CD4-positive, alpha-beta T cell treated with Interleukin-17A for 1 hour (primary cell): ENCODE measurements at regions not wholly inside any gene's neighbourhood (a gene's known extent, or its start where the extent isn't known, plus 50 kb on each side); places are given as distances from the start of the nearest gene placed in this dataset.
A peak's percentile ranks its signal among the peaks of the same experiment; 100 is the strongest.

Experiments
- DNase-seq: peaks from one replicate; pipeline ENCODE4 v3.0.0-alpha.2; 2020

DNA sequence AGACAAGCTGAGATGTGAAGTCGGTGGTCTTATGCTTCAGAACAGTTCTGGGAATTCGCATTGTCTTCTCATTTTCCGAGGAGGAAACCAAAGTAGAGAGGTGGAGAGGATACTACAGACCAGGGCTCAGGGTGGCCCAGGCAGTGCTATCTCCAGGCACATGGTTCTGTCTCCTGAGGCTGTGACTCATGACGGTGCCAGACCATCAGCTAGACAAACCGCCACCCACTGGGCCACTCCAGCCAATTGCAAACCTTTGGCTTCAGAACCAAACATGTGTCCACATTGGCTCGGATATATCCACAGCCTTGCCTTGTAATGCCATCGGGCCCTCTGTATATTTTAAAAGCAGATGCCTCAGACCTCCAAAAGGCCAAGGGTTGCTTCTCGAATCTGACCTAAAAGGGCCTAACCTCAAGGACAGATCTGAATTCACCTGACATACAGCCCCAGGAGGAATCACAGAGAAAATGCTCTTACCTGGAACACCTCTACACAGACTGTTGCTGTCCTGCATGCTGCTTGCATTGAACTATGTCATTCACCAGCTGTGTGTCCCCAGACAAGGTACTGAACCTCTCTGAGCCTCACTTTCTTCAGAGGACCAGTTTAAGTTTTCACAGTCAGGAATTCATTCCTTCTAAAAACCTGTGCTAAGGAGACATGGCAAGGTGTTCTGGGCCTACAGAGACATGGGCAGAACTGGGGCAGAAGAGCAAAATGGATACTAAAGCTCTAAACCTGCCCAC, 224.9 kb upstream of the JUN start:
- no peak for DNase-seq

DNA sequence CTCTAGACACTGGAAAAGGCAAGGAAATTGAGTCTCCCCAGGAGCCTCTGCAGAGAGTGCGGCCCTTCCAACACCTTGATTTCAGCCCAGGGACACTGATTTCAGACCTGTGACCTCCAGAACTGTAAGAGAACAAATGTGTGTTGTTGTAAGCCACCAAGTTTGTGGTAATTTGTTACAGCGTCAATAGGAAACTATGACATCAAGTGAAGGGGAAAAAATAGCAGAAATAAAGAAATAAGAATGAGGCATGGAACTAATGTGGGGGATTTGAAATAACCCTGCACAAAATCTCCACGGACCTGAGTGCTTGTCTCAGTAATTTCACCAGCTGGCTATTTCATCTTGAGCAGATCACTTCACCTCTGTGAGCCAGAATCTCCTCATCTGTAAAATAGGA, 227.8 kb upstream of the JUN start:
- DNase-seq: no peak

DNA sequence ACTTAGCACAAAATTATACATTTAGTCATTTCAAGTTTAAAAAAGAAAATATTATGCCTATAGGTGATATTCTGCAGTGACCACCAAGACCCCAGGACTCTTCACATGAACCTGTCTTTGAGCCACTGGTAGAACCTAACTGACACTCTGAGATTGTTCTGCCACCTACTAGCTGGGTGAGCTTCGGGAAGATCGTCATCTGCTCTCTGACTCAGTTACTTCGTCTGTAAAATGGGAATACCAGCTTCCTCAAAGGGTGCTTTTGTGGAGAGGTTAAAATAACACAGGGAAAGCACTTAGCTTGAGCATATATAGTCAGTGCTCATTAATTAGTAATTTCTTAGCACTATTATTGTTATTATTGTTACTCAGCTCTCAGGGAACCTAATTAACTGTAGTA, 228.5 kb upstream of the JUN start:
- no peak for DNase-seq

GRCh38 chr1:59013276-59013927, 229.6 kb upstream of the JUN start:
- DNase-seq: no peak

DNA sequence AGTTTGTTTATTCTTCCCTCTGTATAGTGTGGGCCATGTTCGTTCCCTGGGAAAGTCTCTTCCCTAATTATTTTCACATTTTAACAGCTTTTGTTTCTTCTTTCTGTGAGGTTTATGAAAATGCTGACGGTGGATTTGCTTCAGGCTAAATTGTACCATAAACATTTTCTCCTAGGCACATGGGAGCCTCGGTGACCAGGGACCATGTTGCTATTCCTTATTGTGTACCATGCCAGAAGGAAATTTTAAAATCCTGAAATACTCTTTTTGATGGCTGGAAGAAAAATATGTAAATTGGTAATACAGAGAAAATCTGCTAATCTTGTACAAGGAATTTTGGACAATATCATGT, 230.1 kb upstream of the JUN start:
- no peak for DNase-seq

DNA sequence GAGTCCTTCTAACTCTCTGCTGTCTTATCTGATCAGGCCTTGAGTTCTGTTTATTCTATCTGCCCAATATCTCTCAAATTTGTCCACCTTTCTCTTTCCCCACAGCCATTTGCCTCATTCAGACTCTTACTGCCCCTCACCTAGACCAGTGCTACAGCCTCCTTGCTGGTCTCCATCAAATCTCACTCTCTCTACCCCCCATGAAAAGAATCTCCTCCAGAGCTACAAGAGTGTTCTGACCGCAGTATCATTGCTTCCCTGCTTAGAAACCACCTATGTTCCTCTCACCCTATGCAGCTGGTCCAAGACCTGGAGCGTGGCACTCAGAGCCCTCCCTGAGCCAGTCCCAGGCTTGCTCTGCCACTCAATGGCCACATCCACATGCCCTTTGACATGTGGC, 231.0 kb upstream of the JUN start:
- DNase-seq: no peak

DNA sequence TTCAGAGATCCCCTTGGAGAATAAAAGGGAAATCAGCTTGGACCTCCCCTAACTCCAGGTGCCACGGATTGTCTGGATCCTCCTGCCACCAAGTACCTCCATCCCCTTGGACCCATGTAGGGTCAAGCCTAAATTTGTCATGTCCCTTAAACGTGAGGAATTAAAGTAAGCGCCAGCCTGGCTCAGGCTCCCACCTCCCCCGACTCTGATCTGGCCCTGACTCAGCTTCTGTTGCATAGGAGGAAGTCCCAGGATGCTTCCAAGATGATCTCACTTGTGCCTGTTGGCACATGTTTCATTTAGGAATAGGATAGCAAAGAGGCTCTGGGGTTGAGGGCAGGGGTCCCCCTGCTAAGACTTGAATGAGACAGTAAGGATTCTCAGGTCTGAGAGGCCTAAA, 231.9 kb upstream of the JUN start:
- DNase-seq: no peak

GRCh38 chr1:59016390-59016789, 232.5 kb upstream of the JUN start:
- no peak for DNase-seq

DNA sequence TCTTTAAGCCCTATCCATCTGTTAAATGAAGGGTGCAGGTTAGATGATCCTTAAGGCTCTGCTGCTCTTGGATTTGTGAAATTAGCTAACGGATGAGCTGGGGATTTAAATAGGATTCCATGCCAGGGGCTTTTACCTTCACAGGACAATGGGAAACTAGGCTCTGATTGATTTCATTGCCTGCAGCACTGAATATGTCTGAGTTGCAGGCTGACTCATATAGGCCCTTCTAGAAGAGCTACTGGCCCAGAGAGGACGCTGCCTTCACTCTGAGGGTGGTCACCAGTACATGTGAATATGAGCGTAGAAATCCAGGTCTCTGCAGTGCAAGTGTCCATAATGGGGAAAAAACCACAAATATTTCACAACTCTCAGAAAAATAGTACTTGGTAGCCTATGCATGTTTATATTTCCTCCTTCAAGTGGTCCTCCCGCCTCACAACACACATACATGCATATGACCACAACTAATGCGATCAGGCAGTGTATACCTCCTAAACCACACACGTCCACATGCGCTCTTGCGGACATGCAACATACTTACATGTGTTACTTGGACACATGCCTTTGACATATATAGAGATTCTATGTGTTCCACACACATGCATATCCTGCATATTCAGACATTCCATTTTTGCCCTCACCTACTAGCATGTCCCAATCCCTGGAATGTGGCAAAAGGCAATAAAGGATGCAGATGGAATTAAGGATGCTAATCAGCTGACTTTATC, 233.8 kb upstream of the JUN start:
- DNase-seq: no peak

GRCh38 chr1:59018446-59018845, 234.6 kb upstream of the JUN start:
- peak; percentile 5 for DNase-seq

DNA sequence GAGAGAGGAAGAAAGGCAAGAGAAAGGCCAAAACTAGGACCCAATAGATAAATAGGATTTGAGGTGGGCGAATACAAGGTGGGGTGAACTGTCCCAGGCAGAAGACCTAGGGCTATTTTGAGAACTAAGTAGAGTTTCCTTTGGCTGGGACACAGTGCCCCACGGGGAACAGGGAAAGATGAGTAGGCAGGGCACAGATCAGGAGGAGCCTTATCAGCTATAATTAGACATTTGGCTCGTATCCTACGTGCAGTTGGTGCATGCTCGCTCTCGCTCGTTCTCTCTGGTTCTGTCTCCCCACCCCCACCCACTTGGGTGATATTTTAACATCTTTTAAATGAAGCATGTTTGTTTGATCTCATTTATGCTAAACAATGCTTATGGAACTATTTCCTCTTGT, 235.0 kb upstream of the JUN start:
- no peak for DNase-seq

DNA sequence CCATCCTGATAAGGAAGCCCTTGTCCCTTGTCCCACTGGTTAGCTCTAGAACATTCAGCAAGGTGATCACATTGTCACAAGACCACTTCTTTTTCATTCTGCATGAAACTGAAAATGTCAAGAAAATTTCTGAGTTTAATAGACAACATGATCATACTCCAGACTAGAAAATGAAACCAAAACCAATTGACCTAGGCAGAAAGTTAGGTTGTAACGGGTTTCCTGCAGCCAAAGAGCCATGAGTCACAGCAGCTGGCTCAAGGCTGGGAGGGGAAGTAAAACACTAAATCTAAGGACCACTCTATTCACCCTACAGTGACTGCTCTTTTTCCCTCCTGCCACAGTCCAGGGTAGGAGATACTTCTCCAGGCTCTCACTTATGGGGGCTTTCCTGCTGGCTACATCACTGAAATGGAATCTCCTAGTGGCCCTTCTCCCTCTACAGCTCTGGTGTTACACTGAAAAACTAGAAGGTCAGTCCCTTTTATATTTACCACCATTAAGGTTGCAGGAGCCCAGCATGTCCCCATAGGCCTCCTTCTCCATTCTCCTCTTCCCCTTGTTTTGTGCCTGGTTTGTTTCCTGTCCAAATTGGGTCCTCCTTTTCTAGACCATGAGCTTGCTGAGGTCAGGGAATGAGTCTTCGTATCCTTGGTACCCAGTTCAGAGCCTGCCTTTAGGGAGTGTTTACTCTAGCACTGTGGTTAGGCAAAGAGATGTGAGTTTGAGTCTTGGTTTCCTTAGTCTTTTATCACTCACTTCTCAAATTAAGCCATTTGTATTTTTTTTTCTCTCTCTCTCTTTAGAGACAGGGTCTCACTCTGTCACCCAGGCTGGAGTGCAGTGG, 236.5 kb upstream of the JUN start:
- peak; percentile 71 for DNase-seq

GRCh38 chr1:59022199-59022598, 238.4 kb upstream of the JUN start:
- no peak for DNase-seq

DNA sequence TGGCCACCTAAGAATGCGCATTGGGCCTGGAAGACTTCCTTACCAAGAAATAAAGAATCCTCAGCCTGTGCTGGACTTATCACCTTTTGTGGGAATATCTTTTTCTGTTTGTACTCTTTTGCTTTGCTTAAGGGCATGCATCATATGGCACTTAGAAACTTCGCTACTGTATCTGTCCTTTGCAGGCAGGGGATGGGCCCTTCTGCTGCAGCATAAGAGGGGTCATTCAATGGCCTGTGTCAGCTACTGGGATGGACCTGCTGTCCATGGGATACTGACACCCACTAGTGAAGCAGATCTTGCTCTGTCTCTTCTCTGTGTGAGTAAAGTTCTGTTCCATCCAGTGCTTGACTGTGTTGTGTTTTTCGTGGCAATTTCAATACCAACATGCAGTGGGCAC, 239.0 kb upstream of the JUN start:
- DNase-seq: no peak

DNA sequence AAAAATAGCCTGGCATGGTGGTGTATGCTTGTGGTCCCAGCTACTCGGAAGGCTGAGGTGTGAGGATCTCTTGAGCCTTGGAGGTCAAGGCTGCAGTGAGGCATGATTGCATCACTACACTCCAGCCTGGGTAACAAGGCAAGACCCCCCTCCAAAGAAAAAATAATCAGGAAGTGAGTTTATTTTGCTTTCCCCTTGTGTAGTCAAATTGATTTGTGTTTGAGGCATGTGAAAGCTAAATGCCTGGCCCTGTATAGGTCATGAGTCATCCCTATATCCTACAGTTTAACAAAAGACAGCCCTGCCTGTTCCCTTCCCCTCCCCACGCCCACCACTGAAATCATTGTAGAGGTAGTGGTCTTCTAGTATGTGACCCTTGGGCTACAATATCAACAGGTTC, 241.4 kb upstream of the JUN start:
- DNase-seq: no peak

- no peak for DNase-seq
These were observed 242.1 kb upstream of the JUN start for GRCh38 chr1:59025898-59026426.

DNA sequence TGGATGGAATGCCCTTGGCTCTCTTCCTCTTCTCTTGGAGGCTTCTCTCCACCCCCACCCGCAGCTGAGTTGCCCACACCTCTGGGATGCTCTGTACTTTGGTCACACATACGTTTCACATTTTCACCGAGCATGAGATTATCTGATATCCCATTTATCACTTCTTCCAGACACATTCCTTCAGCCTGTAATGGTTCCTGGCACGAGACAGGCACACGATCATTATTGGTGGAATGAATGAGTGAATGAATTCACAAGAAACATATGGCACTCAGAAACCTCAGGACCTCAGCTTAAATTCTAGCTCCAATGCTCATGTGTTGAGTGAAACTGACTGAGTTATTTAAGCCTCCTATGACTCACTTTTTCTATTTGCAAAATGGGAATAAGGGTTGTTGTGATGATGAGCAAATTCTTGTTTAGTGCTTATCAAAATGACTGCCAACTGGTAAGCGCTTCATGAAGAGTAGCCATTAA, 242.7 kb upstream of the JUN start:
- DNase-seq: no peak

GRCh38 chr1:59027177-59027576, 243.3 kb upstream of the JUN start:
- no peak for DNase-seq

- no peak for DNase-seq
These were observed 244.2 kb upstream of the JUN start for GRCh38 chr1:59028048-59028447.

DNA sequence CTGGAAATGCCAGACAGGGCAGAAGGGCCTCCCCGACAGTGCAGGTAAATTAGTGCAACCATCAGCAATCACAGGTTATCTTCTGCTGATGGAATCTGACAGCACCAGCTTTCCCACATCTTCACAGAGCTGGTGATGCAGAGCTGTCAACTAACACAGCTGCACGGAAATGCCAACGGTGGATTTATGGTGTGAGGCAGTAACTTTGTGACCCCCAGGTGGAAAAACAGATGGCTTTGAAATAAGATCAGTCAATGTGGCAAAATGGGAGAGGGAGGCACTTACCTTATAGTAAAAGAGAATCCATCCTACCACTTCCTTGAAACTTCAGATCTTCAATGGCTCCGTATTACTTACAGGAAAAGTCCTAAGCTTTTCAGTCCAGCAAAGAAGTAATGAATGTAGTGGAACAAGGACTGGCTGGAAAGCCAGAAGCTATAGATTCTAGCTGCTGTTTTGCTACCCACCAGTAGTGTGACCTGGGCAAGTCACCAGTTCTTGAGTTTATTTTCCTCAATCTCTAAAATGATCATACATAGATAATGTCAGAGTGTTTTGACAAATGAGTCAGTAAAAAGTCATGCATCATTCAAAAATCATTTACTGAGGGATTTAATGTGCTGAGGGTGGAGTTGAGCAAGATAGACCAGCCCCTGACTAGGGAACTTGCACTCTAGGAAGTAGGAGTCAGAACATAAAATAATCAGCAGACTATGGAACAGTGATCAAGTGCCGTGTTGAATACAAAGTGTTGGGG, 245.7 kb upstream of the JUN start:
- no peak for DNase-seq

DNA sequence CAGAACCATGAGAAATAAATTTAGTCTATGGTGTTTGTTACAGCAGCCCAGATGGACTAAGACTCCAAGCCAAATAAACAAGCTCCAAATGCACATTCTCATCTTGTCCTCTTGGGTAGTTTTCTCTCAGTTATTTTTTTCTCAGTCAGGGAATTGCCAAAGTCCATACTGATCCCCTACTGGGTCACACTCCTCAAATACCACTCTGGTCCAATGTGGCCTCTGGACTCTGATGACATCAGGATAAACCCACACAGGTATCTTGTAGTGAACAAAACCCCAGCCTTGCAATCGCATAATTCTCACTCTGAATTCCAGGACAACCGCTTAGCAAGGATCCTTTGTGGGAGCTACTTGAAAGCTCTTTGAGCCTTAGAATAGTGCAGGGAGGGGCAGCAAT, 248.4 kb upstream of the JUN start:
- no peak for DNase-seq

DNA sequence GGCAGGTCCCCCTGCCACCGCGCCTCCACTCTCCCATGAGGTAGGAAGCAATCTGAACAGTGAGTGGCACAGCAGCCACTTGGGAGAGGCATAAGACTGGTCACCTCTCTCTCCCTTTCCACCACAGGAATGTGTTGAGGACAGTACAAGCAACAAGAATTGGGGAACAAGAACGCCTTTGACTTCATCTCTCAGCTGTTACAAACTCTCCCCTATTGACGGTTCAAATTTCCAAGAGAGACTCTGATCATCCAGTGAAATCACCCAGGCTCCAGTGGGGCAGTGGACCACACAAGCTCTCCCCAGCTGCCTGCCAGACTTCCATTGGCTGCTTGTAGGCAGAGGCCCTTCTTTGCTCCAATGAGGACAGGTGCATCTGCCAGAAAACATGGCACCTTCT, 249.9 kb upstream of the JUN start:
- no peak for DNase-seq
